ENCODE measurements at regions not wholly inside any gene's neighbourhood (a gene's known extent, or its start where the extent isn't known, plus 50 kb on each side); places are given as distances from the start of the nearest gene placed in this dataset.

GRCh38 chr1:80367058-80367457 is 1360.5 kb upstream of the ADGRL4 start:
- no peaks in the 10 kb centered on the region for H3K9me3 ChIP-seq (ENCODE audit: control insufficient read depth, insufficient read depth, low read depth, low read length)
- POLR2A ChIA-PET, result no interaction called here
- H3K27ac ChIP-seq (ENCODE audit: low read length), result no peak overlapping the region
- BruUV-seq (replicated peaks), result no TSS peak
- no peaks in the 10 kb centered on the region for H3K36me3 ChIP-seq (ENCODE audit: control insufficient read depth, insufficient read depth, low read length)
- no peaks in the 10 kb centered on the region for H3K4me1 ChIP-seq (ENCODE audit: control insufficient read depth, insufficient read depth, low read length)
- DNase-seq (ENCODE audit: low read depth, low spot score) (no peak), ATAC-seq (no peak)
- H3K27me3 ChIP-seq (ENCODE audit: control insufficient read depth, insufficient read depth, low read length), result no peaks in the 10 kb centered on the region
- CTCF ChIA-PET, result no interaction called here
- in situ Hi-C loops (cut with HindIII; ENCODE audit: low pct_unique_long_range_greater_than_20kb, low sequenced_read_pairs) (no loop called here), intact Hi-C loops (cut with micrococcal nuclease; ENCODE audit: unreplicated experiment) (no loop called here)
- no peak overlapping the region for H3K4me3 ChIP-seq (ENCODE audit: low read depth in 2 of 2, low read length in 2 of 2)
- TF ChIP-seq SIN3A (IDR thresholded peaks at IDR 0.05; ENCODE audit: borderline replicate concordance, insufficient read depth, low read depth, low read length) (no peak), POLR2AphosphoS5 (IDR thresholded peaks at IDR 0.05; ENCODE audit: low read depth, low read length) (no peak), TCF7L2 (IDR thresholded peaks at IDR 0.05; ENCODE audit: low read depth, low read length) (no peak), REST (IDR thresholded peaks at IDR 0.05; ENCODE audit: insufficient read depth in 1 of 2, low read depth in 2 of 2, low read length in 1 of 2) (no peak), CTCF (IDR thresholded peaks at IDR 0.05) (no peak)

GRCh38 chr1:80365359-80366021 is 1359.0 kb upstream of the ADGRL4 start:
- no peaks in the 10 kb centered on the region for H3K4me1 ChIP-seq (ENCODE audit: control insufficient read depth, insufficient read depth, low read length)
- DNase-seq (ENCODE audit: low read depth, low spot score) (no peak), ATAC-seq (no peak)
- no peak overlapping the region for H3K4me3 ChIP-seq (ENCODE audit: low read depth in 2 of 2, low read length in 2 of 2)
- intact Hi-C loops (cut with micrococcal nuclease; ENCODE audit: unreplicated experiment), result no loop called here
- ChIA-PET CTCF (no interaction called here), POLR2A (no interaction called here)
- no peaks in the 10 kb centered on the region for H3K27me3 ChIP-seq (ENCODE audit: control insufficient read depth, insufficient read depth, low read length)
- no peak overlapping the region for H3K27ac ChIP-seq (ENCODE audit: low read length)
- in situ Hi-C loops (cut with HindIII; ENCODE audit: low pct_unique_long_range_greater_than_20kb, low sequenced_read_pairs), result no loop called here
- no peak for TF ChIP-seq TCF7L2 (IDR thresholded peaks at IDR 0.05; ENCODE audit: low read depth, low read length)
- TF ChIP-seq SIN3A (IDR thresholded peaks at IDR 0.05; ENCODE audit: borderline replicate concordance, insufficient read depth, low read depth, low read length), result no peak
- no peak for TF ChIP-seq CTCF (IDR thresholded peaks at IDR 0.05)
- TF ChIP-seq REST (IDR thresholded peaks at IDR 0.05; ENCODE audit: insufficient read depth in 1 of 2, low read depth in 2 of 2, low read length in 1 of 2), result no peak
- TF ChIP-seq POLR2AphosphoS5 (IDR thresholded peaks at IDR 0.05; ENCODE audit: low read depth, low read length), result no peak
- H3K36me3 ChIP-seq (ENCODE audit: control insufficient read depth, insufficient read depth, low read length), result no peaks in the 10 kb centered on the region
- BruUV-seq (replicated peaks), result no TSS peak
- H3K9me3 ChIP-seq (ENCODE audit: control insufficient read depth, insufficient read depth, low read depth, low read length), result no peaks in the 10 kb centered on the region

Measured in Panc1 (cell line).